H1 (cell line): ENCODE measurements at regions not wholly inside any gene's neighbourhood (a gene's known extent, or its start where the extent isn't known, plus 50 kb on each side); places are given as distances from the start of the nearest gene placed in this dataset.

Experiments
- CTCF ChIA-PET: fragments of 300-600 bp; sonication (Branson Sonifier 250); formaldehyde crosslinking; loops from one replicate; lab custom pipeline; 2021; ENCODE audit not compliant: partially characterized antibody; lab: Charles Lee
- POLR2A ChIA-PET: fragments of 300-600 bp; sonication (Branson Sonifier 250); formaldehyde crosslinking; loops from one replicate; lab custom pipeline; 2021; ENCODE audit warnings: inconsistent platforms; ENCODE audit not compliant: partially characterized antibody; lab: Charles Lee
- DNase-seq, 2 experiments: peaks; one replicate each; pipeline versions ENCODE4 v3.0.0 to v3.0.0-alpha.2; 2010 to 2022; ENCODE audit warnings: low spot score in 2 of 2, low read depth in 1 of 2, mixed read lengths in 1 of 2
- FAIRE-seq: peaks from 2 replicates; lab custom pipeline; 2011; peaks lifted over from hg19 to GRCh38; lab: Jason Lieb, UNC
- H2AFZ ChIP-seq: 2 replicates; pipeline ENCODE4 v1.8.1; 2012; ENCODE audit warnings: low read length, inconsistent platforms
- H2AK5ac ChIP-seq: 2 replicates; pipeline ENCODE4 v1.6.1; 2013; ENCODE audit warnings: low read depth, low read length
- H2BK120ac ChIP-seq: replicated peaks from 2 replicates; pipeline ENCODE3; 2013; ENCODE audit warnings: low read depth, low read length, inconsistent platforms
- H2BK12ac ChIP-seq: 2 replicates; pipeline ENCODE4 v1.6.1; 2013; ENCODE audit warnings: low read depth, low read length
- H2BK15ac ChIP-seq: 2 replicates; pipeline ENCODE4 v1.6.1; 2013; ENCODE audit warnings: low read length
- H2BK20ac ChIP-seq: 2 replicates; pipeline ENCODE4 v1.6.1; 2013; ENCODE audit warnings: low read length
- H2BK5ac ChIP-seq: 2 replicates; pipeline ENCODE4 v1.6.1; 2013; ENCODE audit warnings: low read depth, low read length
- H3K14ac ChIP-seq: 2 replicates; pipeline ENCODE4 v1.6.1; 2013; ENCODE audit warnings: inconsistent platforms; ENCODE audit not compliant: insufficient read length
- H3K18ac ChIP-seq: 2 replicates; pipeline ENCODE4 v1.6.1; 2013; ENCODE audit warnings: low read length; ENCODE audit errors: extremely low read depth
- H3K23ac ChIP-seq: 2 replicates; pipeline ENCODE4 v1.6.1; 2013; ENCODE audit warnings: inconsistent platforms; ENCODE audit not compliant: insufficient read length
- H3K23me2 ChIP-seq: 2 replicates; pipeline ENCODE4 v1.6.1; 2013; ENCODE audit warnings: low read depth, low read length
- H3K27ac ChIP-seq: 2 replicates; pipeline ENCODE4 v1.6.1; 2011; ENCODE audit warnings: low read depth, low read length, inconsistent platforms
- H3K27me3 ChIP-seq, 4 experiments: replicated peaks in 1 of 4; 1 replicate in 1 of 4; 2 replicates in 3 of 4; pipeline versions ENCODE4 v1.6.1 to v1.8.1; 2011 to 2013; ENCODE audit warnings: low read length in 3 of 4, mild to moderate bottlenecking in 3 of 4, inconsistent platforms in 2 of 4, mixed read lengths in 2 of 4, moderate library complexity in 1 of 4; ENCODE audit not compliant: control insufficient read depth in 3 of 4, insufficient read depth in 3 of 4; ENCODE audit errors: extremely low read depth in 1 of 4
- H3K36me3 ChIP-seq, 4 experiments: 2 replicates each; pipeline versions ENCODE4 v1.6.1 to v1.8.1; 2011 to 2013; ENCODE audit warnings: mild to moderate bottlenecking in 4 of 4, low read length in 3 of 4, moderate library complexity in 2 of 4, control low read depth in 1 of 4, inconsistent platforms in 1 of 4; ENCODE audit not compliant: insufficient read depth in 4 of 4, control insufficient read depth in 2 of 4
- H3K4ac ChIP-seq: replicated peaks from 2 replicates; pipeline ENCODE3; 2013; ENCODE audit warnings: low read length, low read depth, mixed read lengths, inconsistent platforms; ENCODE audit not compliant: insufficient read length
- H3K4me1 ChIP-seq, 4 experiments: replicated peaks in 1 of 4; 1 replicate in 1 of 4; 2 replicates in 3 of 4; pipeline versions ENCODE4 v1.6.1 to v1.8.1; 2011 to 2013; ENCODE audit warnings: low read length in 3 of 4, inconsistent platforms in 2 of 4, mixed read lengths in 1 of 4; ENCODE audit not compliant: insufficient read depth in 4 of 4, control insufficient read depth in 3 of 4
- H3K4me2 ChIP-seq, 2 experiments: 2 replicates each; pipeline versions ENCODE4 v1.6.1 to v1.8.1; 2011 to 2013; ENCODE audit warnings: low read depth in 2 of 2, low read length in 2 of 2, control low read depth in 1 of 2, inconsistent platforms in 1 of 2, mild to moderate bottlenecking in 1 of 2; ENCODE audit not compliant: insufficient read depth in 1 of 2
- H3K4me3 ChIP-seq, 4 experiments: fragments of 200-600, 300-600 bp in 1 of 4; sonication (generic), shearing (Covaris generic), sonication (Bioruptor Twin) in 1 of 4; 2 replicates each; pipeline versions ENCODE4 v1.5.1 to v1.8.1; 2011 to 2016; ENCODE audit warnings: low read length in 4 of 4, low read depth in 3 of 4, control low read depth in 2 of 4, inconsistent platforms in 2 of 4, mild to moderate bottlenecking in 2 of 4, mixed read lengths in 1 of 4, moderate library complexity in 1 of 4; ENCODE audit not compliant: insufficient read depth in 2 of 4; ENCODE audit errors: extremely low read depth in 1 of 4
- H3K56ac ChIP-seq: replicated peaks from 2 replicates; pipeline ENCODE3; 2013; ENCODE audit warnings: low read depth, mild to moderate bottlenecking, mixed read lengths, low read length, inconsistent platforms; ENCODE audit not compliant: insufficient read length
- H3K79me1 ChIP-seq: 2 replicates; pipeline ENCODE4 v1.6.1; 2013; ENCODE audit warnings: low read depth, low read length, control low read depth
- H3K79me2 ChIP-seq, 2 experiments: 2 replicates each; pipeline versions ENCODE4 v1.6.1 to v1.8.1; 2012 to 2013; ENCODE audit warnings: low read length in 2 of 2, mild to moderate bottlenecking in 2 of 2, inconsistent platforms in 1 of 2; ENCODE audit not compliant: insufficient read depth in 2 of 2, control insufficient read depth in 1 of 2
- H3K9ac ChIP-seq, 4 experiments: replicated peaks in 1 of 4; 1 replicate in 1 of 4; 2 replicates in 3 of 4; pipeline versions ENCODE4 v1.6.1 to v1.8.1; 2011 to 2013; ENCODE audit warnings: low read depth in 3 of 4, low read length in 3 of 4, control low read depth in 2 of 4, mild to moderate bottlenecking in 2 of 4, moderate library complexity in 2 of 4, inconsistent platforms in 1 of 4; ENCODE audit errors: extremely low read depth in 1 of 4
- H3K9me3 ChIP-seq, 2 experiments: 2 replicates each; pipeline versions ENCODE4 v1.6.1 to v1.8.1; 2012 to 2013; ENCODE audit warnings: mild to moderate bottlenecking in 2 of 2, moderate library complexity in 2 of 2, control low read depth in 1 of 2, inconsistent platforms in 1 of 2, low read depth in 1 of 2, low read length in 1 of 2, mixed read lengths in 1 of 2; ENCODE audit not compliant: insufficient read depth in 2 of 2
- H4K20me1 ChIP-seq, 2 experiments: replicated peaks in 1 of 2; 2 replicates each; pipeline versions ENCODE3 to v1.8.1; 2011 to 2013; ENCODE audit warnings: inconsistent platforms in 2 of 2, low read length in 2 of 2, mild to moderate bottlenecking in 1 of 2; ENCODE audit not compliant: insufficient read depth in 2 of 2, control insufficient read depth in 1 of 2
- H4K5ac ChIP-seq: 2 replicates; pipeline ENCODE4 v1.6.1; 2013; ENCODE audit warnings: low read length, low read depth, mixed read lengths, inconsistent platforms; ENCODE audit not compliant: insufficient read length
- H4K8ac ChIP-seq: 2 replicates; pipeline ENCODE4 v1.8.0; 2013; ENCODE audit warnings: mild to moderate bottlenecking, moderate library complexity, low read length, inconsistent platforms; ENCODE audit not compliant: insufficient read depth; ENCODE audit errors: extremely low read depth
- H4K91ac ChIP-seq: replicated peaks from 2 replicates; pipeline ENCODE3; 2013; ENCODE audit warnings: low read length, mixed read lengths, inconsistent platforms; ENCODE audit not compliant: insufficient read length
- HDAC2 ChIP-seq, 2 experiments: fragments of 300-600 bp in 1 of 2; sonication (generic) in 1 of 2; IDR thresholded peaks; 2 replicates each; pipeline ENCODE4 v1.6.1; 2011 to 2012; ENCODE audit warnings: low read depth in 2 of 2, low read length in 2 of 2, mild to moderate bottlenecking in 2 of 2, moderate library complexity in 2 of 2, borderline replicate concordance in 1 of 2, inconsistent platforms in 1 of 2
- RAD21 ChIP-seq, 2 experiments: IDR thresholded peaks in 1 of 2; conservative IDR thresholded peaks in 1 of 2; 2 replicates each; pipeline ENCODE4 v1.6.1; 2011; ENCODE audit warnings: low read depth in 2 of 2, low read length in 2 of 2, improper control_type of control experiment in 1 of 2, inconsistent platforms in 1 of 2, mild to moderate bottlenecking in 1 of 2, moderate library complexity in 1 of 2
- WGBS, 2 experiments: shearing (Covaris generic) in 1 of 2; methylation state at CpG; one replicate each; pipeline versions ENCODE4 v1.1.6 to v1.1.7; 2013 to 2015; ENCODE audit warnings: low lambda C conversion rate in 2 of 2, mixed read lengths in 2 of 2, inconsistent platforms in 1 of 2, low coverage in 1 of 2, missing lambda C conversion rate in 1 of 2; ENCODE audit not compliant: insufficient replicate concordance in 2 of 2, insufficient coverage in 1 of 2, insufficient read length in 1 of 2; ENCODE audit errors: extremely low coverage in 1 of 2, missing lambda C conversion rate in 1 of 2; 5-methylcytosine and 5-hydroxymethylcytosine counted together

DNA sequence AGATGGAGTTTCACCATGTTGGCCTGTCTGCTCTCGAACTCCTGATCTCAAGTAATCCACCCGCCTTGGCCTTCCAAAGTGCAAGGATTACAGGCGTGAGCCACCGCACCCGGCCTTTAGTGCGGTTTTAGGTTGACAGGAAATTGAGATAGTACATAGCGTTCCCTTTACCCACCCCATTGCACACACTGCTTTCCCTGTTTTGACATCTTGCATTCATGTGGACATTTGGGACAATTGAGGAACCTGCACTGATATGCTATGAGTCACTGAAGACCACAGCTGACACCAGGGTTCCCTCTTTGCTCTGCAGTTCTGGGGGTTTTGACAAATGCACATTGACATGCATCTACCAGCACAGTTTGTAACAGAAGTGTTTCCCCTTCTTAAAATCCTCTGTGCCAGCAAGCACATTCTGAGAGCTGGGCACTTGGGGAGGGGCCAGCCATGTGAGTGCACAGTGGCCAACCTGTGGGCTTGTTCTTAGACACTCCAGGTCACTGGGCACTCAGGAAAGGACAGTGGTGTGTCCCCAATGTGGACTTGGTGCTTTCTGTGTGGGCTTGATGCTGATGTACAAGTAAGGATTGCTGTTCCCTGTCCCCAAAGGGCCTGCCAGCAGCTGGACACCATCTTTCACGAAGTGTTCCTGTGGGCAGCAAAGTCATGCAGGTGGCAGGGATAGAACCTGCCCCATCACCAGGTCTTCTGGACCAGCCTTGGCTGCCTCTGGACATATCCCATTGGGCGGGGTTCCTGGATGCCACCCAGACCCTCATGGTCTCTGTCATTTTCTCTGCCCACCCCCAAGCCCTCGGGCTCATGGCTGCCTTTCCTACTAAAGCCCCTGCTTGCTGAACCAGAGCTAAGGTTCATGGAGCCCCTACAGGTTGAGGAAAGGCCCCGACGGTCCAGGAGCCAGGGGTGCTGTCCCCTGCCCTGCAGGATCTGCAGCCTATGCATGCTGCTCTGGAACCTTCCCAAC, 579.8 kb downstream of the GLRX3 start:
- Histone ChIP-seq H3K79me2 (no peaks in the 10 kb centered on the region), H2AK5ac (no peak overlapping the region), H2BK12ac (no peak overlapping the region), H3K23ac (no peak overlapping the region), H4K8ac (no peak overlapping the region), H3K14ac (no peak overlapping the region), H3K27me3 (no peaks in the 10 kb centered on the region), H3K79me1 (no peaks in the 10 kb centered on the region), H2BK20ac (no peak overlapping the region), H3K4me3 (no peak overlapping the region), H3K4ac (no peak overlapping the region), H4K20me1 (no peaks in the 10 kb centered on the region), H2BK15ac (no peak overlapping the region), H4K5ac (no peak overlapping the region), H3K36me3 (no peaks in the 10 kb centered on the region), H4K91ac (no peak overlapping the region), H3K9me3 (no peaks in the 10 kb centered on the region), H3K23me2 (no peaks in the 10 kb centered on the region), H3K4me2 (no peak overlapping the region), H3K18ac (no peak overlapping the region), H2AFZ (no peak overlapping the region), H3K27ac (no peak overlapping the region), H2BK5ac (no peak overlapping the region), H3K4me1 (no peaks in the 10 kb centered on the region), H2BK120ac (no peak overlapping the region), H3K56ac (no peak overlapping the region), H3K9ac (no peak overlapping the region)
- FAIRE-seq, result no peak
- CTCF ChIA-PET, result interaction anchor here (0.7 to 1.7 kb wide), 8 partner anchors 8 to 692 kb away, joined by 3 to 14 read pairs (median 3); no protein-coding TSS in a partner anchor
- 95% methylated on average over 11 of the region's 12 CpGs; no CpG with 5 or more reads in 1 of the 2 experiments for WGBS, 2 experiments
- TF ChIP-seq HDAC2 (IDR thresholded peaks at IDR 0.05; ENCODE audit: borderline replicate concordance in 1 of 2, low read depth in 2 of 2, low read length in 2 of 2) (no peak), RAD21 (IDR thresholded peaks at IDR 0.05 in 1 of 2, conservative IDR thresholded peaks at IDR 0.05 in 1 of 2; ENCODE audit: low read depth in 2 of 2, low read length in 2 of 2) (no peak)
- DNase-seq, result no peak
- POLR2A ChIA-PET, result no interaction called here
